ENCODE measurements at regions not wholly inside any gene's neighbourhood (a gene's known extent, or its start where the extent isn't known, plus 50 kb on each side); places are given as distances from the start of the nearest gene placed in this dataset.

GRCh38 chr6:169144356-169144755, 109.3 kb downstream of the THBS2 start:
- CTCF ChIA-PET: interaction anchor here (0.7 kb wide), 1 partner anchor 176 kb away, joined by 3 read pairs; no protein-coding TSS in a partner anchor
- POLR2A ChIA-PET: interaction anchor here (0.5 kb wide), 1 partner anchor 65 kb away, joined by 3 read pairs; no protein-coding TSS in a partner anchor
- Mint-ChIP-seq H3K9me3 (ENCODE audit: unreplicated experiment) (no peaks in the 10 kb centered on the region), H3K36me3 (ENCODE audit: insufficient read depth, unreplicated experiment) (no peaks in the 10 kb centered on the region), H3K4me3 (ENCODE audit: unreplicated experiment) (no peak overlapping the region), H3K27me3 (ENCODE audit: insufficient read depth, unreplicated experiment) (no peaks in the 10 kb centered on the region), H3K4me1 (ENCODE audit: insufficient read depth, unreplicated experiment) (peaks cover 7% of the 10 kb centered on the region), H3K27ac (ENCODE audit: low read depth, unreplicated experiment) (no peak overlapping the region)
- intact Hi-C loops (cut with micrococcal nuclease): no loop called here
- BruUV-seq (replicated peaks): no TSS peak
- TF ChIP-seq, protein P1, sequence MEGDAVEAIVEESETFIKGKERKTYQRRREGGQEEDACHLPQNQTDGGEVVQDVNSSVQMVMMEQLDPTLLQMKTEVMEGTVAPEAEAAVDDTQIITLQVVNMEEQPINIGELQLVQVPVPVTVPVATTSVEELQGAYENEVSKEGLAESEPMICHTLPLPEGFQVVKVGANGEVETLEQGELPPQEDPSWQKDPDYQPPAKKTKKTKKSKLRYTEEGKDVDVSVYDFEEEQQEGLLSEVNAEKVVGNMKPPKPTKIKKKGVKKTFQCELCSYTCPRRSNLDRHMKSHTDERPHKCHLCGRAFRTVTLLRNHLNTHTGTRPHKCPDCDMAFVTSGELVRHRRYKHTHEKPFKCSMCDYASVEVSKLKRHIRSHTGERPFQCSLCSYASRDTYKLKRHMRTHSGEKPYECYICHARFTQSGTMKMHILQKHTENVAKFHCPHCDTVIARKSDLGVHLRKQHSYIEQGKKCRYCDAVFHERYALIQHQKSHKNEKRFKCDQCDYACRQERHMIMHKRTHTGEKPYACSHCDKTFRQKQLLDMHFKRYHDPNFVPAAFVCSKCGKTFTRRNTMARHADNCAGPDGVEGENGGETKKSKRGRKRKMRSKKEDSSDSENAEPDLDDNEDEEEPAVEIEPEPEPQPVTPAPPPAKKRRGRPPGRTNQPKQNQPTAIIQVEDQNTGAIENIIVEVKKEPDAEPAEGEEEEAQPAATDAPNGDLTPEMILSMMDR (IDR thresholded peaks at IDR 0.05; ENCODE audit: unreplicated experiment): no peak
- no peak for DNase-seq (ENCODE audit: unreplicated experiment)

- no TSS peak for BruUV-seq (replicated peaks)
Measured at GRCh38 chr6:169142538-169142844, 111.2 kb downstream of the THBS2 start.

DNA sequence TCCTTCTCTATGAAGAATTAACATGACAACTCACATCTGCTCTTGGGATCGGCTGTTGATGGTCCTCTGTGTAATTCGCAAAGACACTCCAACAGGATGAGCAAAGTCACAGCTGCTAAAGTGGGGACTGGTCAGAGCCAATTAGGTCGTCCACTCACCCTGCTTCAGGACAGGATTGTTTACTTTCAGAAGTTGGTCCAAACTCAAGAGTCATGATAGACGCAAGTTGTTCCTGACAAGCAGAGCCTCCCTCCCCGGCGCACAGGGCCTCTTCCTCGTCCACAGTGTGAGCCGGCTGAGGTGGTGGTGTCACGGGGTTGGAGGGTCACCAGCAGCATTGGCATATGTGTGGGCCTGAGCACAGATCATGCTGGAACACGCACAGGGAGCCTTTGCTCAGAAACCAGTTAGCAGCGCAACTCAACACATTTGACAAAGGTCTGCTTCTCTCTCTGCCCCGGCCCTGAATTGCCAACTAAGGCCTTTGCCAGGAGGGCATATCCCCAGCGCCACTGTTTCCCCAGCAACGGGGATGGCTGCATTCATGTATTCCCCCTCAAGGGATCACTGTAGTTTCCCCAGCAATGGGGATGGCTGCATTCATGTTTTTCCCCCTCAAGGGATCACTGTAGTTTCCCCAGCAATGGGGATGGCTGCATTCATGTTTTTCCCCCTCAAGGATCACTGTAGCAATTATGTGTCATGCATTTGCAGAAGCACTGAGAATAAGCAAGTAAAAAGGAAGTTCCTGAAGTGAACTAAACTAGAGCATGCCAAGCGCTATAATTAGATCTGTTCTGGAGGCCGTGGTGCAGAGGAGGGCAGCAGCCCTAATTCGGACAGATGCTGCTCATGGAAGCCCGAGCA, 111.7 kb downstream of the THBS2 start:
- Mint-ChIP-seq H3K27ac (ENCODE audit: low read depth, unreplicated experiment) (no peak overlapping the region), H3K36me3 (ENCODE audit: insufficient read depth, unreplicated experiment) (no peaks in the 10 kb centered on the region), H3K9me3 (ENCODE audit: unreplicated experiment) (no peaks in the 10 kb centered on the region), H3K27me3 (ENCODE audit: insufficient read depth, unreplicated experiment) (no peaks in the 10 kb centered on the region), H3K4me3 (ENCODE audit: unreplicated experiment) (no peak overlapping the region), H3K4me1 (ENCODE audit: insufficient read depth, unreplicated experiment) (peaks cover 6% of the 10 kb centered on the region)
- TF ChIP-seq, protein P1 (IDR thresholded peaks at IDR 0.05; ENCODE audit: unreplicated experiment): no peak
- BruUV-seq (replicated peaks): no TSS peak
- CTCF ChIA-PET: no interaction called here
- intact Hi-C loops (cut with micrococcal nuclease): no loop called here
- POLR2A ChIA-PET: interaction anchor here (0.6 kb wide), 1 partner anchor 81 kb away, joined by 3 read pairs; no protein-coding TSS in a partner anchor
- no peak for DNase-seq (ENCODE audit: unreplicated experiment)

More at GRCh38 chr6:169142538-169142844, 111.2 kb downstream of the THBS2 start:
- Mint-ChIP-seq H3K4me1 (ENCODE audit: insufficient read depth, unreplicated experiment) (peaks cover 7% of the 10 kb centered on the region), H3K4me3 (ENCODE audit: unreplicated experiment) (no peak overlapping the region), H3K36me3 (ENCODE audit: insufficient read depth, unreplicated experiment) (no peaks in the 10 kb centered on the region), H3K27me3 (ENCODE audit: insufficient read depth, unreplicated experiment) (no peaks in the 10 kb centered on the region), H3K9me3 (ENCODE audit: unreplicated experiment) (no peaks in the 10 kb centered on the region), H3K27ac (ENCODE audit: low read depth, unreplicated experiment) (no peak overlapping the region)
- intact Hi-C loops (cut with micrococcal nuclease): no loop called here
- TF ChIP-seq, protein P1 (IDR thresholded peaks at IDR 0.05; ENCODE audit: unreplicated experiment): no peak
- DNase-seq (ENCODE audit: unreplicated experiment): no peak
- POLR2A ChIA-PET: interaction anchor here (0.6 to 0.7 kb wide), 2 partner anchors 9 to 81 kb away, joined by 3 to 5 read pairs; no protein-coding TSS in a partner anchor
- CTCF ChIA-PET: no interaction called here

DNA sequence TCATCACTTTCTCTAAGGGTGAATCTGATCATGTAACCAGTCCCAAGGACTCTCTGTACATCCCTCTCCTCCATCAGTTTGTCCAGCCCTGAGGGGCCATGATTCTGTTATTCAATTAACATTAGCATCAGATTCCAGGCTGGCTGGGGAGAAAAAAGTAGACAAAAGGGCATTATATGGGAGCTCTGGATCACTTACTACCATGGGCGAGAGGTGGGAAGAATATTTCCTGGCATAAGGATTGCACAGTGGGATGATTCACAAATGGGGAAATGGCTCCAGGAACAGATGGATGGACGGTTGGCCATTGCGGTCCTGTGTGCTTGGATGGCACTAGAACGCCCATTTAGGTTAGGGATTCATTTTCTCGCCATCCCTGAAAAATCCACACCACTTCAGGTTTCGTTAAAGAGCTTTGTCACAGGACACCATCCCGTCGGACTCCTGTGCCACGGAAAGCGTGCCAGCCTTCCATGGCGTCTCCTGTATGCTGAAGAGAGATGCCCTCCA, 112.6 kb downstream of the THBS2 start:
- H3K36me3 Mint-ChIP-seq (ENCODE audit: insufficient read depth, unreplicated experiment): no peaks in the 10 kb centered on the region
- intact Hi-C loops (cut with micrococcal nuclease): no loop called here
- no peaks in the 10 kb centered on the region for H3K27me3 Mint-ChIP-seq (ENCODE audit: insufficient read depth, unreplicated experiment)
- POLR2A ChIA-PET: no interaction called here
- CTCF ChIA-PET: no interaction called here
- H3K4me1 Mint-ChIP-seq (ENCODE audit: insufficient read depth, unreplicated experiment): no peaks in the 10 kb centered on the region
- no peaks in the 10 kb centered on the region for H3K9me3 Mint-ChIP-seq (ENCODE audit: unreplicated experiment)
- DNase-seq (ENCODE audit: unreplicated experiment): no peak
- BruUV-seq (replicated peaks): no TSS peak
- TF ChIP-seq, protein P1 (IDR thresholded peaks at IDR 0.05; ENCODE audit: unreplicated experiment): no peak
- H3K4me3 Mint-ChIP-seq (ENCODE audit: unreplicated experiment): no peak overlapping the region
- H3K27ac Mint-ChIP-seq (ENCODE audit: low read depth, unreplicated experiment): no peak overlapping the region

Measured in MCF 10A (cell line).